Embryonic facial prominence (tissue), 1 donor: ENCODE measurements at regions not wholly inside any gene's neighbourhood (a gene's known extent, or its start where the extent isn't known, plus 50 kb on each side); places are given as distances from the start of the nearest gene placed in this dataset.

Source experiments
- DNase-seq: peaks from one replicate; pipeline ENCODE4 v3.0.0-alpha.2; 2016; ENCODE audit errors: extremely low spot score

DNA sequence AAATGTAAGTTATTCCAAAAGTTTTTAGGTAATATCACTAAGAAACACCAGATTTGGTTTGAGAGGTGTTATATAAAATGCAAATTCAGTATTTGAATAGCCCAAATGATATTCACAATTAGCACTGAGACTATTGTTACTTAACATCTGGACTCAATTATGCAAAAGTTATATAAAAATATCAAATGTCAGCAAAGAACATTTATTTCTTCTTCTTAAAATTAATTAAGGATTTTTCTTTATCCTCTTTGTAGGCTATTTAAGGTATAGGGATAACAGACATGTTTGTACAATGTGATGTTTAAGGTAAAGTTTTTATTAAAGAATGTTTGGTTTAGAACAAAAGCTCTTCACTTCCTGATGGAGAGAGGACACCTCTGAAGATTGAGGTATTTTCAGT lies 63.3 kb upstream of the GK2 start:
- no peak for DNase-seq

DNA sequence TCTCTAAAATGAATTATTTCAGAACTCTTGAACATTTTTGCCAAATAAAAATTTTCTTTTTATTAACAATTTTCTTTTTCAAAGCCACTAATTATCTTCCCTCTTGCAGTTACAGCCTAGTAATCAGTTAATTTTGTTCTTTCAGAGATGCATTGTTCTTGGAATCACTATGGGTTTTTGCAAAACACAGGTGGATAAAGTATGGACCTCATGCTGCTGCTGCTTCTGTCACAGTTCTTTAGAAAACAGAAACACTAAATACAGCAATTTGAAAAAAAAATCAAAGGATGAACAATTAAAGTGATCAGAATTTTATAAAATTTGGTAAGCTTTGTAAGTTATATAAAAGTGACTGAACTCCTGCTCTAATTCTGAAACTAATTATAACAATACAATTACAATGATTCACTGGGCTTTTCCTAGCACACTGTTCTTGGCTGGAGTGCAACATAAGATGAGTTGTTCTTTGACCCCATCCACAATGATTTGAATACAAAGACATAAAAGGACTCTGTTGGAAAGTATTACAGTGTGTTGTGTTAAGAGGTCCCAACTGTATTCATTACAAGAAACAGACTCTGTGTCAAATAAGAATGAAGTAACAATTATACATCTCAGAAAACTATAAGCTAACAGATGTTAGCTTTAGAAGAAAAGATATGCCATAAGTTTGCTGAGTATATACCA lies 59.4 kb upstream of the GK2 start:
- no peak for DNase-seq

- DNase-seq = no peak
These were observed 58.6 kb upstream of the GK2 start for GRCh38 chr4:79466621-79467020.
